ENCODE measurements at regions not wholly inside any gene's neighbourhood (a gene's known extent, or its start where the extent isn't known, plus 50 kb on each side); places are given as distances from the start of the nearest gene placed in this dataset.

GRCh38 chr18:21180588-21180987 is 61.4 kb upstream of the GREB1L start (continued):
- no peak for TF ChIP-seq FOS (IDR thresholded peaks at IDR 0.05; ENCODE audit: extremely low read depth, insufficient read length)
- no peak for TF ChIP-seq LCOR (CRISPR knock-in tag; IDR thresholded peaks at IDR 0.05)

DNA sequence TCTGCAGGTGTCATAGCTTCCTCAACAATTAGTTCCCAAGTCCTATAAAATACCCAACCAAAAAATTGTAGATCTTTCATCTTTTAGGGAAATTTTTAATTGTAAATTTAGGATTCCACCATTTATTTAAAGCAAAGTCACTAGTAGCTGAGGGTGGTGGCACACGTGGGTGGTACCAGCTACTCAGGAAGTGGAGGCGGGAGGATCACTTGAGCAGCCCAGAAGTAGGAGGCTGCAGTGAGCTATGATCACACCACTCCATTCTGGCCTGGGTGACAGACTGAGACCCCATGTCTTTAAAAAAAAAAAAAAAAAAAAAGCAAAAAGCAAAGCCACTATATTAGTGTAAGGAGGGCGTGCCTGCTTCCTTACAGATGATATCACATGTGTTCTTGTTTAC is 60.3 kb upstream of the GREB1L start:
- Histone ChIP-seq H3K4me2 (ENCODE audit: insufficient read depth, low read length) (no peak overlapping the region), H3K9me3 (replicated peaks; ENCODE audit: control insufficient read depth, insufficient read depth, low read depth, low read length) (no peaks in the 10 kb centered on the region), H3K27me3 (ENCODE audit: control insufficient read depth in 2 of 2, insufficient read depth in 2 of 2, low read length in 2 of 2) (no peaks in the 10 kb centered on the region), H4K20me1 (replicated peaks; ENCODE audit: control insufficient read depth, insufficient read depth, low read length) (no peaks in the 10 kb centered on the region), H3K9ac (ENCODE audit: insufficient read depth in 1 of 2, low read depth in 2 of 2, low read length in 2 of 2) (no peak overlapping the region), H3K79me2 (ENCODE audit: control insufficient read depth, insufficient read depth, low read length) (no peaks in the 10 kb centered on the region), H3K9me1 (ENCODE audit: control insufficient read depth, insufficient read depth, low read length) (no peaks in the 10 kb centered on the region), H3K4me3 (no peak overlapping the region), H2AFZ (ENCODE audit: low read depth, low read length) (no peak overlapping the region), H3K4me1 (replicated peaks in 1 of 2; ENCODE audit: control insufficient read depth in 2 of 2, insufficient read depth in 2 of 2, low read length in 2 of 2) (no peaks in the 10 kb centered on the region), H3K27ac (ENCODE audit: extremely low read depth, low read depth, low read length) (no peak overlapping the region), H3K36me3 (ENCODE audit: control insufficient read depth, insufficient read depth, low read length) (no peaks in the 10 kb centered on the region)
- BruUV-seq (replicated peaks): no TSS peak
- 0% methylated on average over 2 of the region's 3 CpGs for WGBS (ENCODE audit: insufficient coverage, low coverage, missing lambda C conversion rate)
- no peak for DNase-seq (ENCODE audit: extremely low read depth in 1 of 4, low spot score in 3 of 4)
- FAIRE-seq: no peak
- no peak for ATAC-seq
- ChIA-PET POLR2A (interaction anchor here (1.6 kb wide), 1 partner anchor 10 kb away, joined by 4 read pairs; no protein-coding TSS in a partner anchor), CTCF (ENCODE audit: low intra/inter-chr PET ratio) (no interaction called here)
- intact Hi-C loops (cut with micrococcal nuclease) (loop anchor here (10.0 kb wide), 1 partner anchor 207 kb away; no protein-coding TSS in a partner anchor), in situ Hi-C loops (cut with MboI) (no loop called here)
- TF ChIP-seq SAFB (IDR thresholded peaks at IDR 0.05; ENCODE audit: borderline replicate concordance, low read depth, low read length) (no peak), STAT5B (CRISPR knock-in tag; IDR thresholded peaks at IDR 0.05) (no peak)

DNA sequence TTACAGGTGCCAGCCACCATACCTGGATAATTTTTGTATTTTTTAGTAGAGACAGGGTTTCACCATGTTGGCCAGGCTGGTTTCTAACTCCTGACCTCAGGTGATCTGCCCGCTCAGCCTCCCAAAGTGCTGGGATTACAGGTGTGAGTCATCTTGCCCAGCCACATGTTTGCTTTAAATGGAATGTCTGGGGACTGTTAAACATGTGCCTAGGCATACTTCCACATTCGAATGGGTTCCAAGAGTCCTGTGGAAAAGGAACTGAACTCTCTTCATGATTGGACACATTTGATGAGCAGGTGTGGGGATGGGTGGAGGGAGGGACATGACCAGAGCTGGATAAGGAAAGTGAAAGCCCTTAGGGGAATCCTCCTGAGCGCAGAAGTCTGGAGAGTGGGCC is 58.4 kb upstream of the GREB1L start:
- no peaks in the 10 kb centered on the region for H3K9me3 ChIP-seq (replicated peaks; ENCODE audit: control insufficient read depth, insufficient read depth, low read depth, low read length)
- no peak overlapping the region for H3K27ac ChIP-seq (ENCODE audit: extremely low read depth, low read depth, low read length)
- H3K4me1 ChIP-seq (replicated peaks in 1 of 2; ENCODE audit: control insufficient read depth in 2 of 2, insufficient read depth in 2 of 2, low read length in 2 of 2): no peaks in the 10 kb centered on the region
- BruUV-seq (replicated peaks): no TSS peak
- no peaks in the 10 kb centered on the region for H4K20me1 ChIP-seq (replicated peaks; ENCODE audit: control insufficient read depth, insufficient read depth, low read length)
- no peaks in the 10 kb centered on the region for H3K9me1 ChIP-seq (ENCODE audit: control insufficient read depth, insufficient read depth, low read length)
- intact Hi-C loops (cut with micrococcal nuclease) (loop anchor here (10.0 kb wide), 1 partner anchor 209 kb away; no protein-coding TSS in a partner anchor), in situ Hi-C loops (cut with MboI) (no loop called here)
- H3K36me3 ChIP-seq (ENCODE audit: control insufficient read depth, insufficient read depth, low read length): no peaks in the 10 kb centered on the region
- FAIRE-seq (no peak), ATAC-seq (no peak), DNase-seq (ENCODE audit: extremely low read depth in 1 of 4, low spot score in 3 of 4) (no peak)
- no peak overlapping the region for H3K9ac ChIP-seq (ENCODE audit: insufficient read depth in 1 of 2, low read depth in 2 of 2, low read length in 2 of 2)
- WGBS (ENCODE audit: insufficient coverage, low coverage, missing lambda C conversion rate): 0% methylated on average over 3 of the region's 3 CpGs
- no peak overlapping the region for H3K4me3 ChIP-seq
- POLR2A ChIA-PET: no interaction called here
- no peaks in the 10 kb centered on the region for H3K27me3 ChIP-seq (ENCODE audit: control insufficient read depth in 2 of 2, insufficient read depth in 2 of 2, low read length in 2 of 2)
- TF ChIP-seq NCOA2 (IDR thresholded peaks at IDR 0.05; ENCODE audit: partially characterized antibody in 2 of 2) (no peak), PRPF4 (IDR thresholded peaks at IDR 0.05; ENCODE audit: insufficient read depth, low read depth, low read length, poor library complexity, severe bottlenecking) (no peak)
- TF ChIP-seq, protein P1, sequence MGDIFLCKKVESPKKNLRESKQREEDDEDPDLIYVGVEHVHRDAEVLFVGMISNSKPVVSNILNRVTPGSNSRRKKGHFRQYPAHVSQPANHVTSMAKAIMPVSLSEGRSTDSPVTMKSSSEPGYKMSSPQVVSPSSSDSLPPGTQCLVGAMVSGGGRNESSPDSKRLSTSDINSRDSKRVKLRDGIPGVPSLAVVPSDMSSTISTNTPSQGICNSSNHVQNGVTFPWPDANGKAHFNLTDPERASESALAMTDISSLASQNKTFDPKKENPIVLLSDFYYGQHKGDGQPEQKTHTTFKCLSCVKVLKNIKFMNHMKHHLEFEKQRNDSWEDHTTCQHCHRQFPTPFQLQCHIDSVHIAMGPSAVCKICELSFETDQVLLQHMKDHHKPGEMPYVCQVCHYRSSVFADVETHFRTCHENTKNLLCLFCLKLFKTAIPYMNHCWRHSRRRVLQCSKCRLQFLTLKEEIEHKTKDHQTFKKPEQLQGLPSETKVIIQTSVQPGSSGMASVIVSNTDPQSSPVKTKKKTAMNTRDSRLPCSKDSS (IDR thresholded peaks at IDR 0.05; ENCODE audit: low read depth, partially characterized antibody): no peak
- TF ChIP-seq, protein P2, sequence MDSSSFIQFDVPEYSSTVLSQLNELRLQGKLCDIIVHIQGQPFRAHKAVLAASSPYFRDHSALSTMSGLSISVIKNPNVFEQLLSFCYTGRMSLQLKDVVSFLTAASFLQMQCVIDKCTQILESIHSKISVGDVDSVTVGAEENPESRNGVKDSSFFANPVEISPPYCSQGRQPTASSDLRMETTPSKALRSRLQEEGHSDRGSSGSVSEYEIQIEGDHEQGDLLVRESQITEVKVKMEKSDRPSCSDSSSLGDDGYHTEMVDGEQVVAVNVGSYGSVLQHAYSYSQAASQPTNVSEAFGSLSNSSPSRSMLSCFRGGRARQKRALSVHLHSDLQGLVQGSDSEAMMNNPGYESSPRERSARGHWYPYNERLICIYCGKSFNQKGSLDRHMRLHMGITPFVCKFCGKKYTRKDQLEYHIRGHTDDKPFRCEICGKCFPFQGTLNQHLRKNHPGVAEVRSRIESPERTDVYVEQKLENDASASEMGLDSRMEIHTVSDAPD (CRISPR knock-in tag; IDR thresholded peaks at IDR 0.05): no peak
- no peak overlapping the region for H3K4me2 ChIP-seq (ENCODE audit: insufficient read depth, low read length)
- H3K79me2 ChIP-seq (ENCODE audit: control insufficient read depth, insufficient read depth, low read length): no peaks in the 10 kb centered on the region
- CTCF ChIA-PET (ENCODE audit: low intra/inter-chr PET ratio): no interaction called here
- no peak overlapping the region for H2AFZ ChIP-seq (ENCODE audit: low read depth, low read length)

Data from K562 (cell line).